ENCODE measurements at regions not wholly inside any gene's neighbourhood (a gene's known extent, or its start where the extent isn't known, plus 50 kb on each side); places are given as distances from the start of the nearest gene placed in this dataset.

GRCh38 chr5:20276061-20276958 is 288.3 kb upstream of the CDH18 start:
- TF ChIP-seq EZH2phosphoT487 (IDR thresholded peaks at IDR 0.05; ENCODE audit: insufficient read depth, low read depth) (no peak), EZH2 (IDR thresholded peaks at IDR 0.05; ENCODE audit: insufficient read depth, poor library complexity, severe bottlenecking) (no peak)
- Histone ChIP-seq H3K4me3 (no peak overlapping the region), H3F3A (ENCODE audit: insufficient read depth) (peaks cover 13% of the 10 kb centered on the region), H3K9ac (peak overlapping the region; percentile 44; the same call in 1 of the 2 replicates), H3K4me2 (ENCODE audit: unreplicated experiment) (no peak overlapping the region), H3K9me3 (ENCODE audit: low read depth) (no peaks in the 10 kb centered on the region), H3K9me2 (ENCODE audit: insufficient read depth) (no peaks in the 10 kb centered on the region), H3K79me2 (ENCODE audit: insufficient read depth) (no peaks in the 10 kb centered on the region), H3K27me3 (replicated peaks; ENCODE audit: insufficient read depth) (no peaks in the 10 kb centered on the region), H2AFZ (peak overlapping the region; percentile 43), H4K20me1 (ENCODE audit: insufficient read depth) (no peaks in the 10 kb centered on the region), H3K27ac (peak overlapping the region; percentile 68), H3K36me3 (ENCODE audit: low read depth) (no peaks in the 10 kb centered on the region), H3K4me1 (ENCODE audit: insufficient read depth) (peaks cover 8% of the 10 kb centered on the region; the same call in 1 of the 2 replicates)
- in situ Hi-C loops (cut with MboI), result no loop called here
- DNase-seq, result peak; percentile 79
- 47 to 67% methylated on average over 3 of the region's 3 CpGs for WGBS, 2 experiments (ENCODE audit: low coverage in 1 of 2, low lambda C conversion rate in 2 of 2, missing lambda C conversion rate in 2 of 2)

DNA sequence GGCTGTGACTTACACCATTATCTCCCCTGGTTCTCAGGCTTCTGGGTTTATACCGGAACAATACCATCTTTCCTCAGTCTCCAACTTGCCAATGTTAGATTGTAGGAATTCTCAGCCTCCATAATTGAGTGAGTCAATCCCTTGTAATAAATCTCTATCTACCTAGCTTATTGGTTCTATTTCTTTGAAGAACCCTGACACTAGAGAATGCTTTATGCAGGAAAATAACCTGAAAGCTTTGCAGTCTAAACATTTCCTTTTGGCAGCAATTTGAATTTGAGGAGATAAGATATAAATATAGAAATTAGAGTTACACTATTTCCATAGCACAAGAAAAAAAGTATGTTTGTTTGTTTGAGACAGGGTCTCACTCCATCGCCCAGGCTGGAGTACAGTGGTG is 278.1 kb upstream of the CDH18 start:
- Histone ChIP-seq H3F3A (ENCODE audit: insufficient read depth) (no peaks in the 10 kb centered on the region), H3K4me2 (ENCODE audit: unreplicated experiment) (no peak overlapping the region), H2AFZ (no peak overlapping the region), H3K27me3 (replicated peaks; ENCODE audit: insufficient read depth) (no peaks in the 10 kb centered on the region), H3K9ac (no peak overlapping the region), H3K4me3 (no peak overlapping the region), H3K4me1 (ENCODE audit: insufficient read depth) (no peaks in the 10 kb centered on the region), H4K20me1 (ENCODE audit: insufficient read depth) (no peaks in the 10 kb centered on the region), H3K36me3 (ENCODE audit: low read depth) (no peaks in the 10 kb centered on the region), H3K9me3 (ENCODE audit: low read depth) (no peaks in the 10 kb centered on the region), H3K9me2 (ENCODE audit: insufficient read depth) (no peaks in the 10 kb centered on the region), H3K27ac (no peak overlapping the region), H3K79me2 (ENCODE audit: insufficient read depth) (no peaks in the 10 kb centered on the region)
- in situ Hi-C loops (cut with MboI), result no loop called here
- no peak for DNase-seq
- TF ChIP-seq EZH2 (IDR thresholded peaks at IDR 0.05; ENCODE audit: insufficient read depth, poor library complexity, severe bottlenecking) (no peak), EZH2phosphoT487 (IDR thresholded peaks at IDR 0.05; ENCODE audit: insufficient read depth, low read depth) (no peak)
- 34 to 35% methylated on average over 2 of the region's 2 CpGs for WGBS, 2 experiments (ENCODE audit: low coverage in 1 of 2, low lambda C conversion rate in 2 of 2, missing lambda C conversion rate in 2 of 2)

GRCh38 chr5:20262896-20263295 is 274.9 kb upstream of the CDH18 start:
- H2AFZ ChIP-seq, result no peak overlapping the region
- WGBS, 2 experiments (ENCODE audit: low coverage in 1 of 2, low lambda C conversion rate in 2 of 2, missing lambda C conversion rate in 2 of 2), result 20 to 24% methylated on average over 3 of the region's 3 CpGs
- no peaks in the 10 kb centered on the region for H3K79me2 ChIP-seq (ENCODE audit: insufficient read depth)

DNA sequence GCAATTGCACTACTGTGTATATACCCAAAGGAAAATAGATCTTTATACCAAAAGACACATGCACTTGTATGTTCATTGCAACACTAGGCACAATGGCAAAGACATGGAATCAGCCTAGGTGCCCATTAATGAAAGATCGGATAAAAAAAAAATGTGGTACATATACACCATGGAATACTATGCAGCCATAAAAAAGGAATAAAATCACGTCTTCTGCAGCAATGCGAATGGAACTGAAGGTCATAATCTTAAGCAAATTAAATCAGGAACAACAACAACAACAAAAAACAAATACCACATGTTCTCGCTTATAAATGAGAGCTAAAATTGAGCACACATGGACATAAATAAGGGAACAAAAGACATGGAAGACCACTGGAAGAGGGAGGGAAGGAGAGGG is 266.7 kb upstream of the CDH18 start:
- H3K79me2 ChIP-seq (ENCODE audit: insufficient read depth), result no peaks in the 10 kb centered on the region
- TF ChIP-seq EZH2 (IDR thresholded peaks at IDR 0.05; ENCODE audit: insufficient read depth, poor library complexity, severe bottlenecking) (no peak), EZH2phosphoT487 (IDR thresholded peaks at IDR 0.05; ENCODE audit: insufficient read depth, low read depth) (no peak)
- no peak overlapping the region for H3K4me3 ChIP-seq
- H3K9me2 ChIP-seq (ENCODE audit: insufficient read depth), result no peaks in the 10 kb centered on the region
- no peak overlapping the region for H3K27ac ChIP-seq
- no peaks in the 10 kb centered on the region for H4K20me1 ChIP-seq (ENCODE audit: insufficient read depth)
- H3K4me1 ChIP-seq (ENCODE audit: insufficient read depth), result no peaks in the 10 kb centered on the region
- no peak overlapping the region for H2AFZ ChIP-seq
- no peaks in the 10 kb centered on the region for H3K9me3 ChIP-seq (ENCODE audit: low read depth)
- no peaks in the 10 kb centered on the region for H3K36me3 ChIP-seq (ENCODE audit: low read depth)
- H3F3A ChIP-seq (ENCODE audit: insufficient read depth), result no peaks in the 10 kb centered on the region
- in situ Hi-C loops (cut with MboI), result no loop called here
- WGBS, 2 experiments (ENCODE audit: low coverage in 1 of 2, low lambda C conversion rate in 2 of 2, missing lambda C conversion rate in 2 of 2), result 45 to 61% methylated on average over 4 of the region's 4 CpGs
- H3K27me3 ChIP-seq (replicated peaks; ENCODE audit: insufficient read depth), result no peaks in the 10 kb centered on the region
- H3K4me2 ChIP-seq (ENCODE audit: unreplicated experiment), result no peak overlapping the region
- H3K9ac ChIP-seq, result no peak overlapping the region
- DNase-seq, result no peak

More at GRCh38 chr5:20262896-20263295, 274.9 kb upstream of the CDH18 start:
- Histone ChIP-seq H3F3A (ENCODE audit: insufficient read depth) (no peaks in the 10 kb centered on the region), H3K9ac (no peak overlapping the region), H3K36me3 (ENCODE audit: low read depth) (no peaks in the 10 kb centered on the region), H3K4me1 (ENCODE audit: insufficient read depth) (no peaks in the 10 kb centered on the region), H3K27me3 (replicated peaks; ENCODE audit: insufficient read depth) (no peaks in the 10 kb centered on the region), H3K27ac (no peak overlapping the region), H3K4me2 (ENCODE audit: unreplicated experiment) (no peak overlapping the region), H3K9me2 (ENCODE audit: insufficient read depth) (peaks cover 6% of the 10 kb centered on the region; the same call in 1 of the 2 replicates), H3K9me3 (ENCODE audit: low read depth) (no peaks in the 10 kb centered on the region), H3K4me3 (no peak overlapping the region), H4K20me1 (ENCODE audit: insufficient read depth) (no peaks in the 10 kb centered on the region)
- in situ Hi-C loops (cut with MboI), result no loop called here
- DNase-seq, result no peak
- TF ChIP-seq EZH2 (IDR thresholded peaks at IDR 0.05; ENCODE audit: insufficient read depth, poor library complexity, severe bottlenecking) (no peak), EZH2phosphoT487 (IDR thresholded peaks at IDR 0.05; ENCODE audit: insufficient read depth, low read depth) (no peak)

Measured in GM23248 (cell line).